ENCODE measurements at regions not wholly inside any gene's neighbourhood (a gene's known extent, or its start where the extent isn't known, plus 50 kb on each side); places are given as distances from the start of the nearest gene placed in this dataset.

GRCh38 chr17:6325051-6325450, 109.9 kb downstream of the AIPL1 start:
- CTCF ChIA-PET, result no interaction called here
- intact Hi-C loops (cut with micrococcal nuclease; ENCODE audit: unreplicated experiment), result no loop called here
- TF ChIP-seq ATF7 (IDR thresholded peaks at IDR 0.05; ENCODE audit: low read depth) (no peak), ZBED1 (IDR thresholded peaks at IDR 0.05; ENCODE audit: borderline replicate concordance) (no peak), RBBP5 (conservative IDR thresholded peaks at IDR 0.05) (no peak), NFYB (IDR thresholded peaks at IDR 0.05; ENCODE audit: insufficient read depth, low read depth, low read length) (no peak), BHLHE40 (IDR thresholded peaks at IDR 0.05; ENCODE audit: borderline replicate concordance in 1 of 2, low read depth in 2 of 2, low read length in 1 of 2) (no peak), ZBTB4 (CRISPR knock-in tag; IDR thresholded peaks at IDR 0.05) (no peak), MYB (IDR thresholded peaks at IDR 0.05; ENCODE audit: borderline replicate concordance, low read depth, low read length) (no peak), RAD51 (IDR thresholded peaks at IDR 0.05) (no peak), SIX5 (IDR thresholded peaks at IDR 0.05; ENCODE audit: low read depth, low read length, severe bottlenecking) (no peak), NFYA (IDR thresholded peaks at IDR 0.05; ENCODE audit: borderline replicate concordance, low read depth, low read length) (no peak), ZNF622 (IDR thresholded peaks at IDR 0.05) (no peak), TCF7 (IDR thresholded peaks at IDR 0.05; ENCODE audit: borderline replicate concordance) (no peak)
- TF ChIP-seq, protein P1, sequence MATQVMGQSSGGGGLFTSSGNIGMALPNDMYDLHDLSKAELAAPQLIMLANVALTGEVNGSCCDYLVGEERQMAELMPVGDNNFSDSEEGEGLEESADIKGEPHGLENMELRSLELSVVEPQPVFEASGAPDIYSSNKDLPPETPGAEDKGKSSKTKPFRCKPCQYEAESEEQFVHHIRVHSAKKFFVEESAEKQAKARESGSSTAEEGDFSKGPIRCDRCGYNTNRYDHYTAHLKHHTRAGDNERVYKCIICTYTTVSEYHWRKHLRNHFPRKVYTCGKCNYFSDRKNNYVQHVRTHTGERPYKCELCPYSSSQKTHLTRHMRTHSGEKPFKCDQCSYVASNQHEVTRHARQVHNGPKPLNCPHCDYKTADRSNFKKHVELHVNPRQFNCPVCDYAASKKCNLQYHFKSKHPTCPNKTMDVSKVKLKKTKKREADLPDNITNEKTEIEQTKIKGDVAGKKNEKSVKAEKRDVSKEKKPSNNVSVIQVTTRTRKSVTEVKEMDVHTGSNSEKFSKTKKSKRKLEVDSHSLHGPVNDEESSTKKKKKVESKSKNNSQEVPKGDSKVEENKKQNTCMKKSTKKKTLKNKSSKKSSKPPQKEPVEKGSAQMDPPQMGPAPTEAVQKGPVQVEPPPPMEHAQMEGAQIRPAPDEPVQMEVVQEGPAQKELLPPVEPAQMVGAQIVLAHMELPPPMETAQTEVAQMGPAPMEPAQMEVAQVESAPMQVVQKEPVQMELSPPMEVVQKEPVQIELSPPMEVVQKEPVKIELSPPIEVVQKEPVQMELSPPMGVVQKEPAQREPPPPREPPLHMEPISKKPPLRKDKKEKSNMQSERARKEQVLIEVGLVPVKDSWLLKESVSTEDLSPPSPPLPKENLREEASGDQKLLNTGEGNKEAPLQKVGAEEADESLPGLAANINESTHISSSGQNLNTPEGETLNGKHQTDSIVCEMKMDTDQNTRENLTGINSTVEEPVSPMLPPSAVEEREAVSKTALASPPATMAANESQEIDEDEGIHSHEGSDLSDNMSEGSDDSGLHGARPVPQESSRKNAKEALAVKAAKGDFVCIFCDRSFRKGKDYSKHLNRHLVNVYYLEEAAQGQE (IDR thresholded peaks at IDR 0.05; ENCODE audit: low read depth, low read length), result no peak
- TF ChIP-seq, protein P2, sequence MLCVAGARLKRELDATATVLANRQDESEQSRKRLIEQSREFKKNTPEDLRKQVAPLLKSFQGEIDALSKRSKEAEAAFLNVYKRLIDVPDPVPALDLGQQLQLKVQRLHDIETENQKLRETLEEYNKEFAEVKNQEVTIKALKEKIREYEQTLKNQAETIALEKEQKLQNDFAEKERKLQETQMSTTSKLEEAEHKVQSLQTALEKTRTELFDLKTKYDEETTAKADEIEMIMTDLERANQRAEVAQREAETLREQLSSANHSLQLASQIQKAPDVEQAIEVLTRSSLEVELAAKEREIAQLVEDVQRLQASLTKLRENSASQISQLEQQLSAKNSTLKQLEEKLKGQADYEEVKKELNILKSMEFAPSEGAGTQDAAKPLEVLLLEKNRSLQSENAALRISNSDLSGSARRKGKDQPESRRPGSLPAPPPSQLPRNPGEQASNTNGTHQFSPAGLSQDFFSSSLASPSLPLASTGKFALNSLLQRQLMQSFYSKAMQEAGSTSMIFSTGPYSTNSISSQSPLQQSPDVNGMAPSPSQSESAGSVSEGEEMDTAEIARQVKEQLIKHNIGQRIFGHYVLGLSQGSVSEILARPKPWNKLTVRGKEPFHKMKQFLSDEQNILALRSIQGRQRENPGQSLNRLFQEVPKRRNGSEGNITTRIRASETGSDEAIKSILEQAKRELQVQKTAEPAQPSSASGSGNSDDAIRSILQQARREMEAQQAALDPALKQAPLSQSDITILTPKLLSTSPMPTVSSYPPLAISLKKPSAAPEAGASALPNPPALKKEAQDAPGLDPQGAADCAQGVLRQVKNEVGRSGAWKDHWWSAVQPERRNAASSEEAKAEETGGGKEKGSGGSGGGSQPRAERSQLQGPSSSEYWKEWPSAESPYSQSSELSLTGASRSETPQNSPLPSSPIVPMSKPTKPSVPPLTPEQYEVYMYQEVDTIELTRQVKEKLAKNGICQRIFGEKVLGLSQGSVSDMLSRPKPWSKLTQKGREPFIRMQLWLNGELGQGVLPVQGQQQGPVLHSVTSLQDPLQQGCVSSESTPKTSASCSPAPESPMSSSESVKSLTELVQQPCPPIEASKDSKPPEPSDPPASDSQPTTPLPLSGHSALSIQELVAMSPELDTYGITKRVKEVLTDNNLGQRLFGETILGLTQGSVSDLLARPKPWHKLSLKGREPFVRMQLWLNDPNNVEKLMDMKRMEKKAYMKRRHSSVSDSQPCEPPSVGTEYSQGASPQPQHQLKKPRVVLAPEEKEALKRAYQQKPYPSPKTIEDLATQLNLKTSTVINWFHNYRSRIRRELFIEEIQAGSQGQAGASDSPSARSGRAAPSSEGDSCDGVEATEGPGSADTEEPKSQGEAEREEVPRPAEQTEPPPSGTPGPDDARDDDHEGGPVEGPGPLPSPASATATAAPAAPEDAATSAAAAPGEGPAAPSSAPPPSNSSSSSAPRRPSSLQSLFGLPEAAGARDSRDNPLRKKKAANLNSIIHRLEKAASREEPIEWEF (IDR thresholded peaks at IDR 0.05; ENCODE audit: insufficient replicate concordance, low read depth, low read length), result no peak

More at GRCh38 chr17:6325051-6325450, 109.9 kb downstream of the AIPL1 start:
- Histone ChIP-seq H3K9ac (ENCODE audit: control insufficient read depth, insufficient read depth, low read length) (no peak overlapping the region), H3K4me2 (ENCODE audit: control insufficient read depth, insufficient read depth) (no peak overlapping the region), H3K4me1 (ENCODE audit: control insufficient read depth, insufficient read depth, low read length) (no peaks in the 10 kb centered on the region), H3K36me3 (ENCODE audit: control insufficient read depth in 2 of 2, insufficient read depth in 2 of 2, low read length in 1 of 2) (no peaks in the 10 kb centered on the region), H3K27me3 (replicated peaks in 1 of 2; ENCODE audit: control insufficient read depth in 2 of 2, insufficient read depth in 2 of 2, low read length in 1 of 2) (no peaks in the 10 kb centered on the region; a peak in 1 of 4 replicates), H3K9me3 (replicated peaks; ENCODE audit: control insufficient read depth, insufficient read depth, low read length) (no peaks in the 10 kb centered on the region), H4K20me1 (ENCODE audit: control insufficient read depth, insufficient read depth) (no peaks in the 10 kb centered on the region), H2AFZ (ENCODE audit: control insufficient read depth, low read depth, low read length) (no peak overlapping the region), H3K4me3 (no peak overlapping the region), H3K27ac (ENCODE audit: control insufficient read depth, insufficient read depth) (no peak overlapping the region), H3K79me2 (ENCODE audit: control insufficient read depth, insufficient read depth, low read length) (no peaks in the 10 kb centered on the region)
- no peak for ATAC-seq
- WGBS (ENCODE audit: insufficient coverage, insufficient replicate concordance, low lambda C conversion rate, missing lambda C conversion rate), result 38% methylated on average over 6 of the region's 6 CpGs
- POLR2A ChIA-PET, result no interaction called here
- BruUV-seq (replicated peaks), result no TSS peak
- no peak for DNase-seq (ENCODE audit: low read depth, low spot score)
- SMC1A ChIA-PET (ENCODE audit: uncharacterized antibody, unreplicated experiment), result no interaction called here
- in situ Hi-C loops (cut with MboI), result no loop called here
- no peak for FAIRE-seq
- RAD21 ChIA-PET (ENCODE audit: unreplicated experiment), result no interaction called here
